Glutamatergic neuron (in vitro differentiated cells): ENCODE measurements at regions not wholly inside any gene's neighbourhood (a gene's known extent, or its start where the extent isn't known, plus 50 kb on each side); places are given as distances from the start of the nearest gene placed in this dataset.

Experiments used
- DNase-seq: peaks from one replicate; pipeline ENCODE4 v3.0.0; 2022
- H3K27ac Mint-ChIP-seq: one replicate; pipeline ENCODE4 v1.8.0; 2020; ENCODE audit warnings: mild to moderate bottlenecking, mixed read lengths, inconsistent platforms; ENCODE audit not compliant: unreplicated experiment
- H3K27me3 Mint-ChIP-seq: one replicate; pipeline ENCODE4 v1.8.0; 2020; ENCODE audit warnings: mild to moderate bottlenecking, moderate library complexity, mixed read lengths, inconsistent platforms; ENCODE audit not compliant: unreplicated experiment
- H3K36me3 Mint-ChIP-seq: one replicate; pipeline ENCODE4 v1.8.0; 2020; ENCODE audit warnings: mild to moderate bottlenecking, mixed read lengths, inconsistent platforms; ENCODE audit not compliant: unreplicated experiment
- H3K4me1 Mint-ChIP-seq: one replicate; pipeline ENCODE4 v1.8.0; 2020; ENCODE audit warnings: mild to moderate bottlenecking, low read depth, mixed read lengths, inconsistent platforms; ENCODE audit not compliant: unreplicated experiment
- H3K4me3 Mint-ChIP-seq: one replicate; pipeline ENCODE4 v1.8.0; 2020; ENCODE audit warnings: mild to moderate bottlenecking, mixed read lengths, inconsistent platforms; ENCODE audit not compliant: unreplicated experiment
- H3K9me3 Mint-ChIP-seq: one replicate; pipeline ENCODE4 v1.8.0; 2020; ENCODE audit warnings: mild to moderate bottlenecking, moderate library complexity, mixed read lengths, inconsistent platforms; ENCODE audit not compliant: unreplicated experiment
- CTCF ChIP-seq: fragments of 200-600 bp; sonication (generic); IDR thresholded peaks from one replicate; pipeline ENCODE4 v1.5.0; 2021; ENCODE audit not compliant: partially characterized antibody, unreplicated experiment

- no peaks in the 10 kb centered on the region for H3K36me3 Mint-ChIP-seq
- no peak overlapping the region for H3K27ac Mint-ChIP-seq
- H3K27me3 Mint-ChIP-seq, result no peaks in the 10 kb centered on the region
- no peak for TF ChIP-seq CTCF
- no peak overlapping the region for H3K4me3 Mint-ChIP-seq
- H3K9me3 Mint-ChIP-seq, result no peaks in the 10 kb centered on the region
- no peak for DNase-seq
- H3K4me1 Mint-ChIP-seq, result no peaks in the 10 kb centered on the region
These were observed 617.6 kb downstream of the ADCYAP1 start for GRCh38 chr18:1522249-1522615.

- H3K36me3 Mint-ChIP-seq, result no peaks in the 10 kb centered on the region
These were observed 622.3 kb downstream of the ADCYAP1 start for GRCh38 chr18:1526991-1527390.

GRCh38 chr18:1527805-1528204 lies 623.1 kb downstream of the ADCYAP1 start:
- TF ChIP-seq CTCF, result no peak
- Mint-ChIP-seq H3K27ac (no peak overlapping the region), H3K9me3 (no peaks in the 10 kb centered on the region), H3K4me3 (no peak overlapping the region), H3K4me1 (no peaks in the 10 kb centered on the region), H3K27me3 (no peaks in the 10 kb centered on the region), H3K36me3 (no peaks in the 10 kb centered on the region)
- no peak for DNase-seq

More at GRCh38 chr18:1526991-1527390, 622.3 kb downstream of the ADCYAP1 start:
- DNase-seq, result no peak
- no peak for TF ChIP-seq CTCF
- H3K4me1 Mint-ChIP-seq, result no peaks in the 10 kb centered on the region
- no peak overlapping the region for H3K4me3 Mint-ChIP-seq
- no peaks in the 10 kb centered on the region for H3K27me3 Mint-ChIP-seq
- no peak overlapping the region for H3K27ac Mint-ChIP-seq
- H3K9me3 Mint-ChIP-seq, result no peaks in the 10 kb centered on the region

- Mint-ChIP-seq H3K4me3 (no peak overlapping the region), H3K36me3 (no peaks in the 10 kb centered on the region), H3K9me3 (no peaks in the 10 kb centered on the region), H3K4me1 (no peaks in the 10 kb centered on the region), H3K27me3 (no peaks in the 10 kb centered on the region), H3K27ac (no peak overlapping the region)
- TF ChIP-seq CTCF, result no peak
- DNase-seq, result no peak
These were observed 623.8 kb downstream of the ADCYAP1 start for GRCh38 chr18:1528447-1528846.

- no peaks in the 10 kb centered on the region for H3K9me3 Mint-ChIP-seq
- no peaks in the 10 kb centered on the region for H3K4me1 Mint-ChIP-seq
- DNase-seq, result no peak
- no peak overlapping the region for H3K27ac Mint-ChIP-seq
- no peaks in the 10 kb centered on the region for H3K27me3 Mint-ChIP-seq
- H3K36me3 Mint-ChIP-seq, result no peaks in the 10 kb centered on the region
- H3K4me3 Mint-ChIP-seq, result no peak overlapping the region
- no peak for TF ChIP-seq CTCF
These were observed 624.4 kb downstream of the ADCYAP1 start for GRCh38 chr18:1528964-1529509.
